NCI-H1105 (cell line): ENCODE measurements at regions not wholly inside any gene's neighbourhood (a gene's known extent, or its start where the extent isn't known, plus 50 kb on each side); places are given as distances from the start of the nearest gene placed in this dataset.
A peak's percentile ranks its signal among the peaks of the same experiment; 100 is the strongest.
"Not testable (repeated sequence)": the region's sequence is repeated elsewhere in the genome, so short reads cannot be mapped to it uniquely, and the experiment has no call there.

ENCODE experiments used
- DNase-seq: peaks from one replicate; lab custom pipeline; 2025; lab: John Stamatoyannopoulos, UW

- not testable (repeated sequence) for DNase-seq
These were observed 318.1 kb upstream of the TECRL start for GRCh38 chr4:64727391-64727790.

GRCh38 chr4:64724689-64725088 lies 315.4 kb upstream of the TECRL start:
- DNase-seq: no peak

- no peak for DNase-seq
These were observed 311.9 kb upstream of the TECRL start for GRCh38 chr4:64721106-64721505.

GRCh38 chr4:64718091-64718490 lies 308.8 kb upstream of the TECRL start:
- no peak for DNase-seq

- DNase-seq: no peak
These were observed 306.5 kb upstream of the TECRL start for GRCh38 chr4:64715741-64716140.

- DNase-seq: no peak
These were observed 304.1 kb upstream of the TECRL start for GRCh38 chr4:64713256-64713840.

- no peak for DNase-seq
These were observed 303.3 kb upstream of the TECRL start for GRCh38 chr4:64712590-64712989.

- DNase-seq: no peak
These were observed 296.7 kb upstream of the TECRL start for GRCh38 chr4:64705989-64706388.

- no peak for DNase-seq
These were observed 288.9 kb upstream of the TECRL start for GRCh38 chr4:64698171-64698570.

GRCh38 chr4:64682946-64683345 lies 273.7 kb upstream of the TECRL start:
- no peak for DNase-seq

- DNase-seq: no peak
These were observed 273.2 kb upstream of the TECRL start for GRCh38 chr4:64682481-64682880.

- DNase-seq: not testable (repeated sequence)
These were observed 263.9 kb upstream of the TECRL start for GRCh38 chr4:64673121-64673520.

GRCh38 chr4:64670647-64671046 lies 261.4 kb upstream of the TECRL start:
- no peak for DNase-seq

- DNase-seq: no peak
These were observed 234.6 kb upstream of the TECRL start for GRCh38 chr4:64643841-64644240.

GRCh38 chr4:64642936-64643335 lies 233.7 kb upstream of the TECRL start:
- DNase-seq: no peak

- not testable (repeated sequence) for DNase-seq
These were observed 231.2 kb upstream of the TECRL start for GRCh38 chr4:64640402-64640801.

GRCh38 chr4:64625438-64625837 lies 216.2 kb upstream of the TECRL start:
- no peak for DNase-seq

- DNase-seq: no peak
These were observed 208.6 kb upstream of the TECRL start for GRCh38 chr4:64617800-64618199.

- DNase-seq: no peak
These were observed 205.0 kb upstream of the TECRL start for GRCh38 chr4:64614276-64614675.

- no peak for DNase-seq
These were observed 203.8 kb upstream of the TECRL start for GRCh38 chr4:64613046-64613445.

GRCh38 chr4:64598066-64598465 lies 188.8 kb upstream of the TECRL start:
- DNase-seq: no peak

- no peak for DNase-seq
These were observed 185.5 kb upstream of the TECRL start for GRCh38 chr4:64594723-64595122.

GRCh38 chr4:64588507-64588906 lies 179.3 kb upstream of the TECRL start:
- no peak for DNase-seq

GRCh38 chr4:64584981-64585557 lies 175.8 kb upstream of the TECRL start:
- peak; percentile 5 for DNase-seq
